H9 (cell line): ENCODE measurements at regions not wholly inside any gene's neighbourhood (a gene's known extent, or its start where the extent isn't known, plus 50 kb on each side); places are given as distances from the start of the nearest gene placed in this dataset.

Source experiments
- DNase-seq: peaks from one replicate; pipeline ENCODE4 v3.0.0-alpha.2; 2017
- H2AFZ ChIP-seq: one replicate; pipeline ENCODE4 v1.6.1; 2013; ENCODE audit warnings: mild to moderate bottlenecking, low read length, control low read depth, moderate library complexity
- H2AK5ac ChIP-seq: 2 replicates; pipeline ENCODE4 v1.6.1; 2013; ENCODE audit warnings: low read length, control low read depth, mixed read lengths; ENCODE audit not compliant: insufficient read length
- H2BK120ac ChIP-seq: one replicate; pipeline ENCODE4 v1.6.1; 2013; ENCODE audit warnings: low read depth, mild to moderate bottlenecking, low read length, control low read depth, inconsistent platforms; ENCODE audit not compliant: poor library complexity, severe bottlenecking
- H2BK12ac ChIP-seq: 2 replicates; pipeline ENCODE4 v1.6.1; 2013; ENCODE audit warnings: low read length, control low read depth, mixed read lengths, low read depth; ENCODE audit not compliant: insufficient read length
- H2BK15ac ChIP-seq: 2 replicates; pipeline ENCODE4 v1.6.1; 2013; ENCODE audit warnings: low read depth, low read length, control low read depth
- H2BK20ac ChIP-seq: one replicate; pipeline ENCODE4 v1.6.1; 2013; ENCODE audit warnings: low read depth, mild to moderate bottlenecking, low read length, control low read depth, inconsistent platforms; ENCODE audit not compliant: poor library complexity, severe bottlenecking
- H2BK5ac ChIP-seq: 2 replicates; pipeline ENCODE4 v1.6.1; 2013; ENCODE audit warnings: low read length, control low read depth, mixed read lengths; ENCODE audit not compliant: insufficient read length
- H3K14ac ChIP-seq: 2 replicates; pipeline ENCODE4 v1.6.1; 2013; ENCODE audit warnings: low read length, control low read depth; ENCODE audit not compliant: insufficient read depth
- H3K18ac ChIP-seq: 2 replicates; pipeline ENCODE4 v1.6.1; 2013; ENCODE audit warnings: low read depth, mild to moderate bottlenecking, mixed read lengths, low read length, control low read depth; ENCODE audit not compliant: insufficient read length
- H3K23ac ChIP-seq: 2 replicates; pipeline ENCODE4 v1.6.1; 2013; ENCODE audit warnings: low read length, control low read depth, mixed read lengths, low read depth; ENCODE audit not compliant: insufficient read length
- H3K23me2 ChIP-seq: 2 replicates; pipeline ENCODE4 v1.6.1; 2013; ENCODE audit warnings: low read depth, mild to moderate bottlenecking, mixed read lengths, low read length, control low read depth; ENCODE audit not compliant: insufficient read length, poor library complexity, severe bottlenecking
- H3K27ac ChIP-seq: 2 replicates; pipeline ENCODE4 v1.5.1; 2013; ENCODE audit warnings: low read length, control low read depth, mixed read lengths, low read depth; ENCODE audit not compliant: insufficient read length
- H3K27me3 ChIP-seq: 2 replicates; pipeline ENCODE4 v1.6.1; 2013; ENCODE audit warnings: low read length, control low read depth, inconsistent platforms; ENCODE audit not compliant: insufficient read depth
- H3K4ac ChIP-seq: 2 replicates; pipeline ENCODE4 v1.6.1; 2013; ENCODE audit warnings: low read depth, mild to moderate bottlenecking, control low read depth, inconsistent platforms, low read length, moderate library complexity
- H3K4me1 ChIP-seq: 2 replicates; pipeline ENCODE4 v1.6.1; 2013; ENCODE audit warnings: low read length, control low read depth, inconsistent platforms; ENCODE audit not compliant: insufficient read depth
- H3K4me2 ChIP-seq: 2 replicates; pipeline ENCODE4 v1.6.1; 2013; ENCODE audit warnings: low read length, control low read depth, mixed read lengths; ENCODE audit not compliant: insufficient read length, insufficient read depth
- H3K56ac ChIP-seq: 2 replicates; pipeline ENCODE4 v1.6.1; 2013; ENCODE audit warnings: low read depth, mild to moderate bottlenecking, mixed read lengths, low read length, control low read depth; ENCODE audit not compliant: insufficient read length
- H3K79me1 ChIP-seq: 2 replicates; pipeline ENCODE4 v1.6.1; 2013; ENCODE audit warnings: low read depth, mild to moderate bottlenecking, moderate library complexity, low read length, control low read depth, inconsistent platforms; ENCODE audit not compliant: insufficient read depth, poor library complexity, severe bottlenecking
- H3K79me2 ChIP-seq: 2 replicates; pipeline ENCODE4 v1.6.1; 2013; ENCODE audit warnings: low read length, control low read depth, inconsistent platforms; ENCODE audit not compliant: insufficient read depth
- H3K9ac ChIP-seq: 2 replicates; pipeline ENCODE4 v1.6.1; 2013; ENCODE audit warnings: low read length, control low read depth, mixed read lengths; ENCODE audit not compliant: insufficient read length; ENCODE audit errors: extremely low read depth
- H3K9me3 ChIP-seq: one replicate; pipeline ENCODE4 v1.6.1; 2013; ENCODE audit warnings: low read depth, low read length, inconsistent platforms; ENCODE audit not compliant: control insufficient read depth
- H3T11ph ChIP-seq: one replicate; pipeline ENCODE4 v1.6.1; 2013; ENCODE audit warnings: mild to moderate bottlenecking, low read length, control low read depth, inconsistent platforms
- H4K20me1 ChIP-seq: one replicate; pipeline ENCODE4 v1.6.1; 2013; ENCODE audit not compliant: control insufficient read depth, insufficient read length, insufficient read depth
- H4K5ac ChIP-seq: 2 replicates; pipeline ENCODE4 v1.6.1; 2013; ENCODE audit warnings: low read depth, mild to moderate bottlenecking, mixed read lengths, low read length, control low read depth; ENCODE audit not compliant: insufficient read length
- H4K8ac ChIP-seq: replicated peaks from 2 replicates; pipeline ENCODE4 v1.6.1; 2013; ENCODE audit warnings: low read length, control low read depth, mixed read lengths, low read depth; ENCODE audit not compliant: insufficient read length
- H4K91ac ChIP-seq: 2 replicates; pipeline ENCODE4 v1.6.1; 2013; ENCODE audit warnings: low read depth, mild to moderate bottlenecking, moderate library complexity, mixed read lengths, low read length, control low read depth; ENCODE audit not compliant: insufficient read length
- H3K27ac Mint-ChIP-seq, 3 experiments: 2 replicates in 2 of 3; 3 replicates in 1 of 3; pipeline ENCODE4 v1.8.0; 2020 to 2021; ENCODE audit warnings: mixed read lengths in 3 of 3, mild to moderate bottlenecking in 1 of 3, moderate library complexity in 1 of 3
- H3K27me3 Mint-ChIP-seq: 2 replicates; pipeline ENCODE4 v1.8.0; 2021; ENCODE audit warnings: low read depth, mild to moderate bottlenecking, moderate library complexity, mixed read lengths
- H3K36me3 Mint-ChIP-seq, 3 experiments: 2 replicates in 2 of 3; 3 replicates in 1 of 3; pipeline ENCODE4 v1.8.0; 2020 to 2021; ENCODE audit warnings: low read depth in 3 of 3, mixed read lengths in 3 of 3; ENCODE audit not compliant: insufficient read depth in 1 of 3
- H3K4me1 Mint-ChIP-seq, 2 experiments: 2 replicates each; pipeline ENCODE4 v1.8.0; 2020; ENCODE audit warnings: mixed read lengths in 2 of 2
- H3K4me3 Mint-ChIP-seq, 2 experiments: 2 replicates in 1 of 2; 3 replicates in 1 of 2; pipeline ENCODE4 v1.8.0; 2020 to 2021; ENCODE audit warnings: mild to moderate bottlenecking in 2 of 2, mixed read lengths in 2 of 2, moderate library complexity in 1 of 2
- H3K9me3 Mint-ChIP-seq, 2 experiments: 2 replicates in 1 of 2; 3 replicates in 1 of 2; pipeline ENCODE4 v1.8.0; 2020; ENCODE audit warnings: mild to moderate bottlenecking in 2 of 2, mixed read lengths in 2 of 2, moderate library complexity in 1 of 2
- WGBS: extraction: QIAGEN DNeasy Blood & Tissue Kit; methylation state at CpG from one replicate; pipeline ENCODE4 v1.1.7; 2013; ENCODE audit warnings: missing lambda C conversion rate, low lambda C conversion rate, mixed read lengths; ENCODE audit not compliant: insufficient read length; ENCODE audit errors: extremely low coverage; 5-methylcytosine and 5-hydroxymethylcytosine counted together
- TF ChIP-seq, protein P1 (sequence below): fragments of 200-600 bp; sonication (generic); conservative IDR thresholded peaks from 3 replicates; pipeline ENCODE4 v1.8.0; 2021; ENCODE audit warnings: antibody characterized with exemption, mild to moderate bottlenecking

DNA sequence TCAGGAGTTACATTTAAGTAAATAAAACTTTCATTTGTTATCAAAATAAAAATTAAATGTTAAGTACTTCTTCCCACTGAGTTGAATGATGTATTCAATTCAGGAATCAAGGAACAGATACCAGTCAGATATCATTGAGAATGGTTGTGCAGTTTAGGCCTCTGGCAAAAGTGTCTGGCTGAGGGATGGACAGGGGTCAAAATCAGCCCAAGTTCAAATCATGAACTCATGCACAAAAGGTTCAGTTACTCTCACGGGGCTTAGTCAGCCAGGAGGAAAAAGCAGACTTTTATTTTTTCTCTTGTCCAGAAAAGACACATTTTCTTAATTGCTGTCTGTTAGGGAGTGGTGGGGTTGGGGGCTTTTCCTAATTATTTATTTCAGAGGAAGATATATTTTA, 166.3 kb downstream of the RASSF9 start:
- no peak overlapping the region for H3K27ac ChIP-seq
- H2BK20ac ChIP-seq, result no peak overlapping the region
- H3K9me3 Mint-ChIP-seq, result peaks cover 7 to 13% of the 10 kb centered on the region in 2 experiments; a peak in 3 of 5 replicates
- H3K23ac ChIP-seq, result no peak overlapping the region
- peaks cover 4 to 12% (median 7%) of the 10 kb centered on the region in 3 experiments; a peak in 6 of 7 replicates for H3K36me3 Mint-ChIP-seq
- no peak overlapping the region for H3T11ph ChIP-seq
- H2AK5ac ChIP-seq, result no peak overlapping the region
- H3K79me2 ChIP-seq, result no peaks in the 10 kb centered on the region
- no peaks in the 10 kb centered on the region for H3K23me2 ChIP-seq
- no peaks in the 10 kb centered on the region for H4K20me1 ChIP-seq
- H2AFZ ChIP-seq, result no peak overlapping the region
- no peak for DNase-seq
- H4K5ac ChIP-seq, result no peak overlapping the region
- H3K4me3 Mint-ChIP-seq, result no peak overlapping the region
- H3K56ac ChIP-seq, result no peak overlapping the region
- no peak overlapping the region for H4K91ac ChIP-seq
- H2BK120ac ChIP-seq, result no peak overlapping the region
- H3K27me3 ChIP-seq, result no peaks in the 10 kb centered on the region
- H3K27ac Mint-ChIP-seq, result no peak overlapping the region
- no peak overlapping the region for H3K9ac ChIP-seq
- no peaks in the 10 kb centered on the region for H3K9me3 ChIP-seq
- H2BK5ac ChIP-seq, result no peak overlapping the region
- WGBS, result no CpG with 5 or more reads among the region's 1 CpG
- H3K4me1 ChIP-seq, result no peaks in the 10 kb centered on the region
- no peak overlapping the region for H3K18ac ChIP-seq
- no peak overlapping the region for H4K8ac ChIP-seq
- no peaks in the 10 kb centered on the region for H3K4me1 Mint-ChIP-seq
- TF ChIP-seq, protein P1, sequence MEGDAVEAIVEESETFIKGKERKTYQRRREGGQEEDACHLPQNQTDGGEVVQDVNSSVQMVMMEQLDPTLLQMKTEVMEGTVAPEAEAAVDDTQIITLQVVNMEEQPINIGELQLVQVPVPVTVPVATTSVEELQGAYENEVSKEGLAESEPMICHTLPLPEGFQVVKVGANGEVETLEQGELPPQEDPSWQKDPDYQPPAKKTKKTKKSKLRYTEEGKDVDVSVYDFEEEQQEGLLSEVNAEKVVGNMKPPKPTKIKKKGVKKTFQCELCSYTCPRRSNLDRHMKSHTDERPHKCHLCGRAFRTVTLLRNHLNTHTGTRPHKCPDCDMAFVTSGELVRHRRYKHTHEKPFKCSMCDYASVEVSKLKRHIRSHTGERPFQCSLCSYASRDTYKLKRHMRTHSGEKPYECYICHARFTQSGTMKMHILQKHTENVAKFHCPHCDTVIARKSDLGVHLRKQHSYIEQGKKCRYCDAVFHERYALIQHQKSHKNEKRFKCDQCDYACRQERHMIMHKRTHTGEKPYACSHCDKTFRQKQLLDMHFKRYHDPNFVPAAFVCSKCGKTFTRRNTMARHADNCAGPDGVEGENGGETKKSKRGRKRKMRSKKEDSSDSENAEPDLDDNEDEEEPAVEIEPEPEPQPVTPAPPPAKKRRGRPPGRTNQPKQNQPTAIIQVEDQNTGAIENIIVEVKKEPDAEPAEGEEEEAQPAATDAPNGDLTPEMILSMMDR, result no peak
- no peak overlapping the region for H3K14ac ChIP-seq
- H2BK15ac ChIP-seq, result no peak overlapping the region
- no peak overlapping the region for H2BK12ac ChIP-seq
- no peak overlapping the region for H3K4ac ChIP-seq
- H3K27me3 Mint-ChIP-seq, result no peaks in the 10 kb centered on the region
- H3K4me2 ChIP-seq, result no peak overlapping the region
- no peaks in the 10 kb centered on the region for H3K79me1 ChIP-seq
